ENCODE measurements at regions not wholly inside any gene's neighbourhood (a gene's known extent, or its start where the extent isn't known, plus 50 kb on each side); places are given as distances from the start of the nearest gene placed in this dataset.
A peak's percentile ranks its signal among the peaks of the same experiment; 100 is the strongest.
"Not testable (repeated sequence)": the region's sequence is repeated elsewhere in the genome, so short reads cannot be mapped to it uniquely, and the experiment has no call there.

DNA sequence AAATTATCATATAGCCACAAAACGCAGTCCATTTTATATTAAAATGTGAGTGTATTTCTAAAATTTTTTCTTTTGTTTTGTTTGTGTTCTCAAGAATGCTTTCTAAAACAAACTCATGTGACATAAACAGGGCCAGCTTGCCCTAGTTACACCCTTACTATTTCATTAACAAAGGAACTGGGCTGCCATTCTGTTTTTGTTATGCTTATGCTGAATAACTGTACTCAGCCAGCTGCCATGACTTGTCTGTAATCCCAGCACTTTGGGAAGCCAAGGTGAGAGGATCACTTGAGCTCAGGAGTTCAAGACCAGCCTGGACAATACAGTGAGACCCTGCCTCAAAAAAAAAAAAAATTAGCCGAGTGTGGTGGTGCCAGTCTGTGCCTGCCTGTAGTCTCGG lies 66.0 kb upstream of the TMED7 start:
- DNase-seq = not testable (repeated sequence)

DNA sequence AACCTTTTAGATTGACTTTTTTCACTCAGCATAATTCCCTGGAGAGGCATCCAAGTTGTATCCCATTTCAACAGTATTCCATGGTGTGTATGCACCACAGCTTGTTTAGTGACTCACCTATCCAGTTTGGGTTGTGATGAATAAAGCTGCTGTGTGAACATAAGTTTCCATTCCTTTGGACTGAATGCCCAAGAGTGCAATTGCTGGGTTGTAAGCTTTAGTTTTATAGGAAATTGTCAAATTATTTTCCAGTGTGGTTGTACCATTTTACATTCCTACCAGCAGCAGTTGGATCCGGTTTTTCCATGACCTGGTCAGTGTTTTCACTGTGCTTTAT lies 60.9 kb upstream of the TMED7 start:
- DNase-seq = no peak

DNA sequence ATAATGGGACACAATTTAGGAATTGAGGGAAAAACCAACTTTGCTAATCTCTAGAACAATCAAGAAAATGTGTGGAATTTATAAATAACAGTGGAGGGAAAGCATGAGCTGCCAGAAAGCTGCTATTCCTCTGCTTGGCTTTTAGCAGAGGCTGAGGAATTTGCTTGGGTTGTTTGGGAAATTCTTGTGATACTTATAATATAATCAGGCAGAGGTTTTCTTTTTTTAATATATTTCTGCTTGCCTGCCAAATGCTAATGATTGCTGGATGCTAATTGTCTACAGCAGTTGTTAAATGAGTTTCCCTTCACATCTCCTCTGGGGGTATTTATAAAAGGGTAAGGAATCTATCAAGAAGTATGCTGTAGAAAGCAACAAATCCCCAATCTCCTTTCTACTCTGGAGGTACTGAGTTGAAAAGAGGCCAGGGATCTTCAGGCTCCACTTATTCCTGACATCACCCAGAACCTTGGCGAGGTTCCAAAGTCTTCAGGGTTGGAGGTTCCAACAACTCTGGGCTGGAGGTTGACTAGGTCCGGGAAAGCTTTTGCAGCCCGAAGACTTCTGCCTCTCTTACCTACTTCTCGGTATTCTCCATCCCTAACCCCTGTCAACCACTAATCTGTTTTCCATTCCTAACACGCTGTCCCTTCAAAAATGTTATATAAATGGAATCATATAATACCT lies 60.4 kb upstream of the TMED7 start:
- peak in 1 of 58 donors; percentile 3 for DNase-seq

DNA sequence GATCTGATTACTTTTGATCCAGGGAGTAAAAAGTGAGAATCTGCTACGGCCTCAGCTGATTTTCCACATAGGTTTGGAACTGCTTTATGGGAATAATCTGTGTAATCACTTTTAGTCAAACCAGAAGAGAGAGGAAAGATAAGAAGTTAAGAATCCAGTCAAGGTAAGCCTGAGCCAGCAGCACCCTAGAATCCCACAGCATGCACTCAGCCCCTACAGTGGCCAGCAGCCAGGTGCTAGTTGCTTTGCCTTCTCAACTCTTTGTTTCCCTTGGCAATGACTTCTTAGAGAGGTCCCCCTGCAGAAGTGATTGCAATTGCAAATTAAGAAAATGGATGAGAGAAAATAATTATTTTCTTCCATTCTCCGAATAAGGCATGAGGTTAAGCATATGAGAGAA lies 59.7 kb upstream of the TMED7 start:
- DNase-seq = no peak

DNA sequence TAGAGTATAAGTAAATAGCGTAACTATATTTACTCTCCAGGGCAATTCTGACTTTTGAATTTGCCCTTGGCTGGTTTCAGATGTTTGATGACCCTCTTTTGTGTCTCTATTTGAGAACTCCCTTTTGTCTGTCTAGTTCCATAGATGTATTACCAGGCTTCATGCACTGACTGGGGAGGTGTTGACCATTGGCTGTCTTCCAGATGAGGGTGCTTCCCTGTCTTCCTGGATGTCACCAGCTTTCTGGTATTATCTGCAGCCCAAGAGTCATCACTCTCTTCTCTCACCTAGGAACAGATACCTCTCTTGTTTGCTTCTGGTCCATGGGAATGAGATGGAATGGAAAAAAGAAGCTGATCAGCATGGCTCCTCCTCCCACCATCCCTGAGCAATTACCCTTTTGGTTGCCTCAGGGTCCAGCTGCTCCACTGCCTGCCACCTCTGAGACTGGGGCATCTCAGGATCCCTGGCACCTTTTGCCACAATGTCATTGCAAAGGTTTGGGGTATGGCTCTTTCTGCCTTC lies 58.7 kb upstream of the TMED7 start:
- DNase-seq = no peak

DNA sequence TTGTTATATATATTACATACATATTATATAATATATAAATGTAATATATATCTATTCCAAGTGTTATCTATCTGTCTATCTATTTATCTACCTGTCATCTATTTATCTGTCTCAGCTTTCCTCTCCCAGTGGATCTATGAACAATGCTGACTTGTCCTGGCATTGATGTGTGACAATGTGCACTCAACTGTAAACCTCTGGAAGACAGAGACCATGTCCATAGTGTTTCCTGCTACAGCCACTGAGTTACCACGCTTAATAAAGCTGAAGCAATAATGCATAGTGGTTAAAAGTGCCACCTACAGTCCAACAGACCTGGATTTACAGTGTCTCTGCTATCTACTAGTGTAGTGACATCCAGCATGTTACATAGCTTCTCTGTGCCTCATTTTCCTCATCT lies 57.2 kb upstream of the TMED7 start:
- DNase-seq = no peak
